IPS-NIHi7 (cell line): ENCODE measurements at regions not wholly inside any gene's neighbourhood (a gene's known extent, or its start where the extent isn't known, plus 50 kb on each side); places are given as distances from the start of the nearest gene placed in this dataset.
"Not testable (repeated sequence)": the region's sequence is repeated elsewhere in the genome, so short reads cannot be mapped to it uniquely, and the experiment has no call there.

Experiments
- DNase-seq: peaks from one replicate; pipeline ENCODE4 v3.0.0; 2012; ENCODE audit warnings: mixed read lengths; ENCODE audit errors: extremely low spot score

- DNase-seq, result peak; percentile 65
Measured at GRCh38 chr18:1663879-1664705, 759.4 kb downstream of the ADCYAP1 start.

GRCh38 chr18:1665079-1665478 is 760.4 kb downstream of the ADCYAP1 start:
- DNase-seq, result no peak

GRCh38 chr18:1668279-1668678 is 763.6 kb downstream of the ADCYAP1 start:
- no peak for DNase-seq

GRCh38 chr18:1671710-1672109 is 767.0 kb downstream of the ADCYAP1 start:
- DNase-seq, result not testable (repeated sequence)

GRCh38 chr18:1676387-1676786 is 771.7 kb downstream of the ADCYAP1 start:
- DNase-seq, result no peak

GRCh38 chr18:1680108-1680507 is 775.4 kb downstream of the ADCYAP1 start:
- no peak for DNase-seq

GRCh38 chr18:1691863-1692262 is 787.2 kb downstream of the ADCYAP1 start:
- DNase-seq, result no peak

- no peak for DNase-seq
Measured at GRCh38 chr18:1708006-1708405, 803.3 kb downstream of the ADCYAP1 start.

- DNase-seq, result no peak
Measured at GRCh38 chr18:1710114-1710513, 805.4 kb downstream of the ADCYAP1 start.

GRCh38 chr18:1732143-1732542 is 827.5 kb downstream of the ADCYAP1 start:
- DNase-seq, result no peak

- DNase-seq, result no peak
Measured at GRCh38 chr18:1746131-1746530, 825.2 kb downstream of the METTL4 start.

GRCh38 chr18:1751249-1751648 is 820.1 kb downstream of the METTL4 start:
- DNase-seq, result no peak

- no peak for DNase-seq
Measured at GRCh38 chr18:1760901-1761300, 810.4 kb downstream of the METTL4 start.

- DNase-seq, result no peak
Measured at GRCh38 chr18:1774261-1774660, 797.0 kb downstream of the METTL4 start.

GRCh38 chr18:1777843-1778242 is 793.5 kb downstream of the METTL4 start:
- DNase-seq, result no peak

GRCh38 chr18:1778496-1779178 is 792.7 kb downstream of the METTL4 start:
- DNase-seq, result no peak

- no peak for DNase-seq
Measured at GRCh38 chr18:1779587-1779986, 791.7 kb downstream of the METTL4 start.

- no peak for DNase-seq
Measured at GRCh38 chr18:1784113-1784512, 787.2 kb downstream of the METTL4 start.

GRCh38 chr18:1785980-1786379 is 785.3 kb downstream of the METTL4 start:
- DNase-seq, result not testable (repeated sequence)

- no peak for DNase-seq
Measured at GRCh38 chr18:1796636-1797035, 774.7 kb downstream of the METTL4 start.

- no peak for DNase-seq
Measured at GRCh38 chr18:1797235-1797634, 774.1 kb downstream of the METTL4 start.

- DNase-seq, result no peak
Measured at GRCh38 chr18:1805521-1805920, 765.8 kb downstream of the METTL4 start.
